ENCODE measurements at regions not wholly inside any gene's neighbourhood (a gene's known extent, or its start where the extent isn't known, plus 50 kb on each side); places are given as distances from the start of the nearest gene placed in this dataset.

DNA sequence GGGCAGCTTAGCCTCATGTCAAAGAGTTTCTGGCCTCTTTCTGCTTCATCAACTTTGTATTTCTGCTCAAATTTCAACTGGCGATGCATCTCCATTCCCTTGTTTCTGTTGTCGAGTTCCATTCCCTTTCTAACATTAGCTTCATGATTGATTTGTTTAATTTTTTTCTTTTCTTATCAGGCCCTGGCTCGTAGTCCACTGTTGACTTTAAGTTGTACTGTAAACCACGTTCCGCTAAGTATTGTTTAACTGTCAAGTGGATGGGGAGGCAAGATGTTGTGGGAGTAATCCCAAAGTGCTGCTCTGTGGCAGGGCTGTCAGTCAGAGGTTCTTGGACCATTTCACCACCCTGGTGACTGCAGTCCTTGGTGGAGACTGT, 309.1 kb downstream of the PSAT1 start:
- DNase-seq: no peak

DNA sequence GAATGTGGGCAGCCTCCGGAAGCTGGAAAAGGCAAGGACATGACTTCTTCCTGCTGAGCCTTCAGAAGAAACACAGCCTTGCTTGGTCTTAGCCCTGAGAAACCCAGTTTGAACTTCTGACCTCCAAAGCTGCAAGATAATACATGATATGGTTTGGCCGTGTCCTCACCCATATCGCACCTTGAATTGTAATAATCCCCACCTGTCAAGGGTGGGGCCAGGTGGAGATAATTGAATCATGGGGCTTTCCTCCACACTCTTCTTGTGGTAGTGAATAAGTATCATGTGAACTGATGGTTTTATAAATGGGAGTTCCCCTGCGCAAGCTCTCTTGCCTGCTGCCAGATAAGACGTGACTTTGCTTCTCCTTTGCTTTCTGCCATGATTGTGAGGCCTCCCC, 310.9 kb downstream of the PSAT1 start:
- DNase-seq: no peak

GRCh38 chr9:78609450-78609849, 312.5 kb downstream of the PSAT1 start:
- no peak for DNase-seq

DNA sequence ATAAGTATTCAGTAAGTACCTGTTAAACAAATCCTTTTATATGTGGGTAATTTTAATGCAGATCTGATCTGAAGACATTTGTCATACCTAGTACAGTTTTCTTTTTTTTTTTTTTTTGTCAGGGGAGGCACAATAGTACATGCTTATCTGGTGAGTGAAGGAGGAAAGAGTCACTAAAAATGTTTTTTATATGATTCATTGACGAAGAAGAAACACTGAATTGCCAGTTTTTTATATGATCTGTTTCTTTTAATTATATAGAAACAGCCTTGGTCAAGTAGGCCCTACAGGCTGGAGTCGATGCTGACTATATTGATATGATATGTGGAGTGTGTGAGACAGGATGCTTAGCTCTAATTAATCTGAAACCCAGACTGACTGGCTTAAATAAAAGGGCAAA, 315.2 kb downstream of the PSAT1 start:
- DNase-seq: no peak

GRCh38 chr9:78613006-78613405, 316.1 kb downstream of the PSAT1 start:
- DNase-seq: no peak

DNA sequence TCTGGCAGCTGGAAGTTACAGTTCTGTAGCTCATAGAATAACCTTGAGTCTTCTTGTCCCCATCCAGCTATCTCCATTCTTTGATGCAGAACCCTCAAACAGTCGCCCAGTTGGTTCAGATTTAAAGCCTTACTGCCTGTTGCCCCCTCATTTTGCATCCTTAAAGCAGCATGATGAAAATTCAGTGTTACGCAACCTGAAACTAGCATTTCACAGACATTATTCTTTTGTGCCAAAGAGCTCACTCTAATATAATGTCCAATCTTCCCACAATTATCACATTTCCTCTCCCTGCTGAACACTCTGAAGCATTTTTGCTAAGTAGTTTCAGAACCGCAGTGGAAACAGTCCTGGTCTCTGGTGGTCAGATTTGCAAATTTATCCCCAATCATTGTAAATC, 318.0 kb downstream of the PSAT1 start:
- DNase-seq: no peak

- no peak for DNase-seq
Measured at GRCh38 chr9:78615372-78615771, 318.4 kb downstream of the PSAT1 start.

GRCh38 chr9:78618735-78619134, 321.8 kb downstream of the PSAT1 start:
- no peak for DNase-seq

DNA sequence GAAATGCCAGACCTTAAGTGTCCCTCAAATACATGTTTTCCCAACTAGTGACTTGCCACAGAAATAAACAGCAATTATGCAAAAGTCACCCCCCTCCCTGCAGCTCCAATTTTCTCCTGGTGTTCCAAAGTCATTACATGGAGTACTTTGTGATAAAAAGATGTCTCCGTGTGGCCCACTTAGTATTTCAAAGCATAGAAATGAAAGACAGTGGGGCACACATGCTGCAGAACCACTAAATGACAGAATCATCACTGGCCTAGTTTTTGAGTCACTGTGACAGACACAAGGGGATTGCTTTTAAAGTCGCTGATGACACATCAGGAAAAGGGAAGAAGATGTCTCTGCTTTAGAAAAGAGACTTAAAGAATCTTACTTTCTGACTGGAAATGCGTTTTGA, 323.4 kb downstream of the PSAT1 start:
- no peak for DNase-seq

DNA sequence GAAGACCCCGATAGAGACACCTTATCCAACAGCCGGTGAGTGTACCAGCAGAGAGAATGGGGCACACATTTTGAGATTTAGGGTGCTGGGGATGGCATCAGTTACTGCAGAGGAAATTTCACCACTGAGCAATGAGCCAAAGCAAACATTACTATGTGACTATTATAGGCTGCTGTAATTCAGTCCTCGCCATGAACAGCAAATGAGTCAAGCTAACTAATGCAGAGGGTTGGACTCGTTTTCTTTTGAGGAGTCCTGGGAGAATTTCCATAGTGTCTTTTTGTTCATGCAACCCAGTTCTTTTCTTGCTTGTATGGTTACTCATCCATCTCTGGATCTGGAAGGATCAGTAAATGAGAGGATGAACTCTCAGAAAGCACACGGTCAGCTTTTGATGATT, 323.8 kb downstream of the PSAT1 start:
- no peak for DNase-seq

DNA sequence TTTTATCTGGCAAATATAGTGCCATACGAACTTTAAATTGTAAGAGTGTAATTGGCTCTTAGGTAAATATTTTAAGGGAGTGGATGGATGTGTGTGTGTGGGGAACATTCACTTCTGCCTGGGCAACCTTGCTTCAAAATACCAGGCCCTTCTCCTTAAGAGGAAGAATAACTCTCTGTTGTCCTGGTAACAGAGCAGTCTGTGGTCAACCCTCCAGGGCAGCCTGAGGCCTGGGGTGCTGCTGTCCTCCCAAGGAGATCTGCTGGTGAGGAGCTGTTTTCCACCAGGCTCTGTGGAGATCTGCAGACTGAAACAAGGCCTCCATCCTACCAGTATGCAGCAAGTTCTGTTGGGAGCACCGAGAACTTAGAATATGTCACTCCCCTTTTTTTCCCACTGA, 325.2 kb downstream of the PSAT1 start:
- no peak for DNase-seq

DNA sequence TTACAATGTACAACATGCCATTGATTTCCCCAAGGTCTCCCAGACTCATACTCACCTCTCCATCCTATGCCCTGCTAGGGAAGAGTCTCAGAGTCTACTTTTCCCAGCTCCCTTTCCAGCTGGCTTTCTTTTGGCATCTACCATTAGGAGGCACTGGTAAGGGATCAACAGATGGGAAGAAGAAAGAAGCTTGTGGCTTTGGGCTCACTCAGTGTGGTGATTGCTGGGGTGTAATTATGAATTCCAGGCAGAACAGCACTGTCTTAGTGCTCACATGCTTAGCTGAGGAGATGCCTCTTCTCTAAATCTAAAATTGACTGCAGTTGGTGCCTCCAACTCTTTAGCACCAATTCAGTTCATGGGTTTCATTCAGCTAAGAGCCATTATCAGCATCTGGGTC, 330.0 kb downstream of the PSAT1 start:
- no peak for DNase-seq

GRCh38 chr9:78630966-78631365, 334.0 kb downstream of the PSAT1 start:
- no peak for DNase-seq

GRCh38 chr9:78640728-78641127, 343.8 kb downstream of the PSAT1 start:
- no peak for DNase-seq

GRCh38 chr9:78644359-78644758, 347.4 kb downstream of the PSAT1 start:
- DNase-seq: no peak

DNA sequence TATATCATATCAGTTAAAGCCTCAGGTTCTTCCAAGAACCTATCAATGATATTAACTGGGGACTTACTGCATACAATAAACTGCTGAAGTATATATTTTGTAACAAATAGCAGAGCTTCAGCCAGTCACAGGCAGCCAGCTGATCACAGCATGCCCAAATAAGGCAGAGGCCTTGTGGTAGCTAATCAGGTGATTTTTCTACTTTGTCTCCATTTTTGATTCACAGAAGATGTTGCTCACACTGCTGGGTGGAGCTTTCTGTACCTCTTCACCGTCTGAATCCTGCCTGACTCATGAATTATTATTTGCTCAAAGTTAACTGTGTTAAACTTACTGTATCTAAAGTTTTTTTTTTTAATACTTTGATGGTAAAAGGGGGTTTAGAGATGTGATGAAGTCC, 357.4 kb downstream of the PSAT1 start:
- DNase-seq: no peak

DNA sequence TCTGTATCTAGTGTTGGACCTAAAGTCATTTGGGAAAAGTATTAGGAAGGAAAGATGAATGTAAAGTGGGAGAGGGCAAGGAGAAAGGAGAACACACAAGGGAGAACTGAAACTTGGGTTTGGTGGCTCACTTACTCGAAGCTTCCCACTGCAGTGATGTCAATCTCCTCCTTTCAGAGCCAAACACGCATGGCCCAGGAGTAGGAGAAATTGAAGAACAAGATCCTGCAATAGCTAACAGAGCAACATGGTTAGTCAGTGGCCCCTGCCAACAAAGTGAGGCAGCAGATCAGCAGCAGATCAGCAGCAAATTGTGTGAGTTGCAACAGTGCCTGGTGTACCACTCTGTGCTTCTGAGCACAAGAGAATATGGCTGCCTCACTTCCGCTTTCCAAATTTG, 366.4 kb downstream of the PSAT1 start:
- no peak for DNase-seq

DNA sequence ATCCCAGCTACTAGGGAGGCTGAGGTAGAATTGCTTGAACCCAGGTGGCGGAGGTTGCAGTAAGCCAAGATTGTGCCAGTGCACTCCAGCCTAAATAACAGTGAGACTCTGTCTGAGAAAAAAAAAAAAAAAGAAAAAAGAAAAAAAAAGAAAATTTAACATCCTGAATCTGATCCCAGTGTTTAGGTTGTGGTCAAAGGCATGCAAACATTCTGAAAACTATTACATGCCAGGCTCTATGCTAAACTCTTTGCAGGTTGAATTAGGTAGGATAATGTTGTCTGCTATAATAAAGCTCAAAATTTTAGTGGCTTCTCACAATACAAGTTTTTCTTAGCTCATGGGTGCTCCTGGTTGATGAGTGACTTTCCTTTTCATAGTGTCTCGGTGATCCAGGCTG, 367.4 kb downstream of the PSAT1 start:
- DNase-seq: no peak

DNA sequence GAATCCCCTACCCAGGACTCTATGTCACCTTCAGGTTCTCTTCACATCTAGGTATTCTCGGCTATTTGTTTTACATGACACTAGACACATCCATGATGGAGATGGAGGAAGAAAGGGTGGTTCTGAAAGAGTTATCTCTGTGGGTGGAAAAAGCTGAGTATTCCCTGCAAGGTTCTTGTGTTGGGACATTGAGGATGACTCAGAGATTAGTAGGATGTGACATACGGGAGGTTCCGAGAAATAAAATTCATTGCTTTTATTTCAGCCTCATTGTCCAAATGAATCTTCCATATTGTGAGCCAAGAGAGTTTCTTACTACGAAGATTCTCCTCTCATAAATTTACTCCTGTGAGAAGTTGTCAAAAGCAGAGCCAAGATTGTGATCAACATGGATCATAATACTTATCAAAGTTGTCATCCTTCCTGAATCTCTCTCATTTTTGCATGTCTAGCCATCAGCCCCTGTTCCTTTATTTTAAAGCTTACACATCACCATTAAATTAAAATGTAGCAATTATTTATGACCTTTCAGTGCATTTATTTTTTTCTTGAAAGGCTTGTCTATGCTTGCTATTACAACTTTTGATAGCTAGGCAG, 370.0 kb downstream of the PSAT1 start:
- DNase-seq: no peak

DNA sequence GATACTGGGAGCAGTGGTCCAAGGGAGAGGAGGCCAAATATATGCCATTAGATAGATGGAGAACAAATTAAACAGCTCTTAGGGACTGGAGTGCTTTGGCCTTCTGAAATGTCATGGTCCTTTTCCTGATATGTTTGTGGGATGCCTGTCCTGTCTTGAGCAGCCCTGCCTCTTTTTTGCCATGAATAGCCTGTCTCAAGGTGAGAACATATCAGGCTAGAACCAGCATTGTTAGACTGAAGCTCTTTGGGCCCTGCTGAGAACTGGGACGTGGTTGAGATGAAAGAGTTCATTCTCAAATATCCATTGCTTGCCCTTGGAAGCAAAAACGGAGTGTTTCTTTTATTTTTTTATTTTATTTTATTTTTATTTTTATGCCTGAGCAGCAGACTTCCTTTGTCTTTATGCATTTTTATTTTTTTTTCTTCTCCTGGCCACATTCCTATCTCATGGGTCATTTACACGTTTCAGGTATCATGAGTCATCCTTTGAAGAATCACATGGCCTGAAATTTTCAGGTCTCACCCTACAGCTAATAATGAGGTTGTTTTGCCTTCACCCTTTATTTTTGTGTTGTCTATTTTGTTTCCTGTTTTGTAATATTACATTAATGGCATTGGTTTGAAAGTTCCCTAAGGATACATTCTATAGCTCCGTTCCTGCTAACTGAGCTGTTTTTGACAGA, 371.4 kb downstream of the PSAT1 start:
- no peak for DNase-seq

DNA sequence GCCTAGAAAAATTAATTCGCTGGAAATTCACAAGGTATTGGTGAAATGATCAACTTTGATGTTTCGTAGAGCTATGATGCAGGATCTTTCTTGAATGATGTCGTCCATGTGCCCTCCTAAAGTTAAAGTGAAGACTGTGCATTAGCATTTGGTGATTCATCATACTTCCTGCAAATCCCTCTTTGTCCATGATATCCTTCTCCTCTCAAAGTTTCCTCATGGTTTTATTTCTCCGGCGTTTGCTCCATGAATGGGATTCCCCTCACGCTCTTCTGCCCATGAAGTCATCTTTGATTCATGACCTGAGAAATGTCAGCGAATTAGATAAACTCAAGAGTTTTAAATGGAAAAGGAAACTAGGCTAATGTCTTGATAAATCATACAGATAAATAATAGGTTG, 372.7 kb downstream of the PSAT1 start:
- no peak for DNase-seq

GRCh38 chr9:78671785-78672184, 374.9 kb downstream of the PSAT1 start:
- DNase-seq: no peak

GRCh38 chr9:78674874-78675273, 377.9 kb downstream of the PSAT1 start:
- no peak for DNase-seq

DNA sequence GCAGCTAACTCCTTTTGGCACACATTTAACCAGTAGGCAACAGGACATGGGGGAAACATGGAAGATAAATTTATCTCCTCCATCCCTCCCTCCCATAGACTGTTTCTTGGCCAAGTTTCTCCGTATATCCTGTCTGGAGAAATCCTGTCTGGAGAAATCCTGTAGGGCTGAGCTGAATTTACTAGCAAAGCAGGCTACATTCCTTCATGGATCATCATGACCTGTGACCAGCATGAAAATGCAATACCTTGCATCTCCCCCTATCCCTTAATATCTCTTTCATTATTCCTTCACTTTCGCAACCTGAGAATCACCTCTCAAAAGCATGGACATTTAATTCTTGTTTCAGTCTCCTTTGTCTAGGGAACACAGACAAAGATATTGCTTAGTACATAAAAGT, 379.1 kb downstream of the PSAT1 start:
- no peak for DNase-seq

DNA sequence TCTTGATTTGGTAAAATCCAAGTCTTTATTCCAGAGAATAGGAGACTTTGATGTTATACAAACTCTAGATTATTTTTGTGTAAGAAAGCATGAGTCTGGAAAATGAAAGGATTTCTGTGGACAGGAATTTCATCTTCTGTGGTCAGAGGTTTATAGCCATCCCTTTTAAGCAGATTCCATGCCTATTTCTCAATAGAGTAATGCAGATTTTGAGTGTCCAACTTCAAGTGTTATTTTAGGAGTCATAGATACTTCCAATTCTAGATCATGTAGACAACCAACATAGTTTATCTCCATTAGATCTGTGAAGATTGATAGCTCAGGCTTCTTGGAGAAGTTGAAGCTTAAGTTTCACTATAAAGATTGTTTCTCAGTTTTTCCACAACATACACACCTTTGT, 379.7 kb downstream of the PSAT1 start:
- no peak for DNase-seq
